Spleen (tissue), 7 donors: ENCODE measurements at regions not wholly inside any gene's neighbourhood (a gene's known extent, or its start where the extent isn't known, plus 50 kb on each side); places are given as distances from the start of the nearest gene placed in this dataset.

ENCODE experiments used
- CTCF ChIP-seq, 11 experiments: fragments of 200-600 bp in 7 of 11; fragments of 450-650 bp in 4 of 11; sonication (generic) in 4 of 11; IDR thresholded peaks in 8 of 11; conservative IDR thresholded peaks in 3 of 11; 1 replicate in 7 of 11; 2 replicates in 4 of 11; pipeline versions ENCODE4 v1.4.0 to v1.8.0; 2016 to 2021; ENCODE audit warnings: antibody characterized with exemption in 11 of 11, inconsistent platforms in 4 of 11, mild to moderate bottlenecking in 1 of 11
- POLR2A ChIP-seq, 3 donors: fragments of 450-650 bp; IDR thresholded peaks; one replicate each; pipeline ENCODE4 v1.5.1; 2017; ENCODE audit warnings: antibody characterized with exemption in 3 of 3, mild to moderate bottlenecking in 1 of 3
- POLR2AphosphoS5 ChIP-seq, 3 donors: sonication (generic); formaldehyde crosslinking; IDR thresholded peaks; one replicate each; pipeline ENCODE4 v1.5.1; 2017; ENCODE audit warnings: antibody characterized with exemption in 3 of 3
- donor health status: DM: no; HTN: no; CAD: no; lungs with moderate emphysema.
- donor health status: DM: no; HTN: no; CAD: no.
- donor health status: DM: no; HTN: no; CAD: no.

GRCh38 chr2:123463886-123464285, 561.2 kb upstream of the CNTNAP5 start:
- no peak for TF ChIP-seq POLR2AphosphoS5 (IDR thresholded peaks at IDR 0.05)
- TF ChIP-seq CTCF (IDR thresholded peaks at IDR 0.05 in 8 of 11, conservative IDR thresholded peaks at IDR 0.05 in 3 of 11): no peak
- TF ChIP-seq POLR2A (IDR thresholded peaks at IDR 0.05): no peak
